Choroid plexus epithelial cell (primary cell): ENCODE measurements at regions not wholly inside any gene's neighbourhood (a gene's known extent, or its start where the extent isn't known, plus 50 kb on each side); places are given as distances from the start of the nearest gene placed in this dataset.
"Not testable (repeated sequence)": the region's sequence is repeated elsewhere in the genome, so short reads cannot be mapped to it uniquely, and the experiment has no call there.

Experiments
- DNase-seq: peaks from one replicate; pipeline ENCODE4 v3.0.0-alpha.2; 2010; ENCODE audit warnings: low read depth
- H3K4me3 ChIP-seq: 2 replicates; pipeline ENCODE4 v1.5.1; 2011; ENCODE audit warnings: low read depth, mild to moderate bottlenecking, control low read depth, low read length, moderate library complexity
- CTCF ChIP-seq: conservative IDR thresholded peaks from 2 replicates; pipeline ENCODE4 v1.5.1; 2011; ENCODE audit warnings: low read depth, mild to moderate bottlenecking, control low read depth, inconsistent platforms, low read length, moderate library complexity

GRCh38 chr1:166588741-166589140, 250.5 kb upstream of the POGK start:
- DNase-seq, result no peak
- TF ChIP-seq CTCF, result no peak
- H3K4me3 ChIP-seq, result no peak overlapping the region

DNA sequence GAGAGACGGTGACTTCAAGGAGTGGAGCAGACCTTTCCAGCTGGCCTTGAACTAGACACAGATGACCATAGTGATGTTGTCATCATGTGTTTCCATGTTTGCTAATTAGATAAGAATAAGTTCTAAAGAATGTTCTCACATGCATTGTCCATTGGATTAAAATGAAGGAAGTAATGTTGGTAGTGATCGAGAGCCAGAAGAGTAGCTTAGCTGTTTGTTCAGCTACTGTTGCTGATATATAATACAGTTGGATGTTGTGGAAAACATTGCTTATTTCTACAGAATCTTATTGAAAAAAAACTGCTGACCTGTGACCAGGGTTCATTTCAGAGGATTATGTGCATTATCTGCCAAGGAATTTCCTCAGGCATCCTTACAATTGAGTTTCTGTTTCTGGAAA, 249.1 kb upstream of the POGK start:
- no peak for TF ChIP-seq CTCF
- DNase-seq, result no peak
- no peak overlapping the region for H3K4me3 ChIP-seq

DNA sequence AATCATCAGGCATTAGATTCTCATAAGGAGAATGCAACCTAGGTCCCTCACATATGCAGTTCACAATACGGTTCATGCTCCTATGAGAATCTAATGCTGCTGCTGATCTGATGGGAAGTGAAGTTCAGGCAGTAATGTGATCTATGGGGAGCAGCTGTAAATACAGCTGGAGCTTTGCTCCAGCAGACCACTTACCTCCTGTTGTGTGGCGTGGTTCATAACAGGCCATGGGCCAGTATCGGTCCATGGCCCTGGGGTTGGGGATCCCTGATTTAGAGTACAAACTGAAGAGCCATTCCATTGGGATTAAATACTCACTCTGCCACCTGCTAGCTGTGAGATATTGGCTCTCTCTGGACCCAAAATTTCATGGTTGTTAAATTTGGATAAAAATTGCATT, 244.6 kb upstream of the POGK start:
- TF ChIP-seq CTCF, result no peak
- no peak overlapping the region for H3K4me3 ChIP-seq
- DNase-seq, result no peak

DNA sequence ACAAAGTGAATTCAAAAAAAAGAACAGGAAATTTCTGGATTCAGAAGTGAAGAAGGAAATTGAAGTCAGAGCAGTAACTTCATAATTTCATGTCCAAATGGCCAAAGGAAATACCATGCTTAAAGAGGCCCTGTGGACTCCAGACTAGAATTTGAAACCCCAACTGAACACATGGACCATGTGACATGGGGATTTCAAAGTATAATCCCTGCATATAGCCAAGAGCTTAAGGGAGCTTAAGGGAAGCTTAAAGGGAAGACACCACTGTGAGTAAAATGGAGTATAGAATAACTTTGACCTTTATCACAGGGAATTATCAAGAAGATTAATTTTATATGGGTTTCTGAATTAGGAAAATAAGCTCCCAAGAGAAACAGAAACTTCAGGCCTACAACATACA, 241.8 kb upstream of the POGK start:
- H3K4me3 ChIP-seq, result no peak overlapping the region
- TF ChIP-seq CTCF, result no peak
- no peak for DNase-seq

- no peak overlapping the region for H3K4me3 ChIP-seq
- TF ChIP-seq CTCF, result no peak
- no peak for DNase-seq
Measured at GRCh38 chr1:166600574-166600973, 238.7 kb upstream of the POGK start.

GRCh38 chr1:166601650-166602278, 237.5 kb upstream of the POGK start:
- no peak for DNase-seq
- no peak overlapping the region for H3K4me3 ChIP-seq
- TF ChIP-seq CTCF, result no peak

- not testable (repeated sequence) for H3K4me3 ChIP-seq, DNase-seq
Measured at GRCh38 chr1:166602801-166603200, 236.5 kb upstream of the POGK start.

DNA sequence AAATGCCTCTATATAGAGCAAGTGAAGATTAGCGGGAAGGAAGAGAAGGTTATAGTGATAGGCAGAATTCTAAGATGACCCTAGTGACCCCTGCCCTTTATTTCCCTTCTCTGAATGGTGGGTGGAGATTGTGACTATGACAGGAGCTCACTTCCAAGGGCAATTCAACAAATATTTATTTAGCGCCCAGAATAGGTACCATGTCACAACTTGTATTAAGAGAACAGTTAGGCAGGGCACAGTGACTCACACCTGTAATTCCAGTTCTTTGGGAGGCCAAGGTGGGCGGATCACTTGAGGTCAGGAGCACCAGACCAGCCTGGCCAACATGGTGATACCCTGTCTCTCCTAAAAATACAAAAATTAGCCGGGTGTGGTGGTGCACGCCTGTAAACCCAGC, 236.0 kb upstream of the POGK start:
- no peak overlapping the region for H3K4me3 ChIP-seq
- TF ChIP-seq CTCF, result no peak
- no peak for DNase-seq
